Brain microvascular endothelial cell (primary cell): ENCODE measurements at regions not wholly inside any gene's neighbourhood (a gene's known extent, or its start where the extent isn't known, plus 50 kb on each side); places are given as distances from the start of the nearest gene placed in this dataset.
"Not testable (repeated sequence)": the region's sequence is repeated elsewhere in the genome, so short reads cannot be mapped to it uniquely, and the experiment has no call there.

ENCODE experiments used
- DNase-seq: peaks from one replicate; pipeline ENCODE4 v3.0.0-alpha.2; 2020
- H3K27ac ChIP-seq: fragments of 250-450 bp; sonication (Bioruptor Pico); 2 replicates; pipeline ENCODE4 v1.5.1; 2020; ENCODE audit warnings: mild to moderate bottlenecking, moderate library complexity
- H3K27me3 ChIP-seq: fragments of 250-450 bp; sonication (Bioruptor Pico); replicated peaks from 2 replicates; pipeline ENCODE4 v1.5.1; 2020; ENCODE audit warnings: mild to moderate bottlenecking
- H3K36me3 ChIP-seq: fragments of 250-450 bp; sonication (Bioruptor Pico); replicated peaks from 2 replicates; pipeline ENCODE4 v1.5.1; 2020; ENCODE audit warnings: mild to moderate bottlenecking
- H3K4me3 ChIP-seq: 2 replicates; pipeline ENCODE4 v1.5.1; 2011; ENCODE audit warnings: low read depth, mild to moderate bottlenecking, control low read depth, low read length, moderate library complexity
- in situ Hi-C: cut with HindIII; loops from 2 replicates; pipeline ENCODE4 v1.10.0; 2017; ENCODE audit warnings: low sequenced_read_pairs, low pct_ligation_motif_present
- TF ChIP-seq, protein P1 (sequence below): IDR thresholded peaks from 2 replicates; pipeline ENCODE4 v1.5.1; 2011; ENCODE audit warnings: low read depth, mild to moderate bottlenecking, moderate library complexity, low read length, control low read depth, inconsistent platforms; ENCODE audit errors: missing control alignments

DNA sequence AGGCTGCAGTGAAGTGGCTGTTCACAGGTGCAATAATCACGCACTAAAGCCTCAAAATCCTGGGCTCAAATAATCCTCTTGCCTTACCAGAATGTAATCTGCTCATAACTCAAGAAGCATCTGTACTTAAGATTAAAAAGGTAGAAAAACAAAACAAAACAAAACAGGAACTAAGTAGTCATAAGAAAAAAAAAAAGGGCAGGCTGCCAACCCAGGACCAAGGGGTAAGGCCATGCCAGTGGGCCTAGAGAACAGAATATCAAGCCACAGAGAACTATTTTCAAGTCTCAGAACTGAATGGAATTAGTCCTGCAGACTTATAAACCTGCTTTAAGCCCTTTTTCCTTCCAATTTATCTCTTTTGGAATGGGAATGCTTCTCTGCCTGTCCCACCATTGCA, 64.8 kb upstream of the TBC1D3K start:
- in situ Hi-C loops = no loop called here
- Histone ChIP-seq H3K27me3 (no peaks in the 10 kb centered on the region), H3K36me3 (no peaks in the 10 kb centered on the region), H3K27ac (no peak overlapping the region), H3K4me3 (no peak overlapping the region)
- no peak for DNase-seq
- TF ChIP-seq, protein P1, sequence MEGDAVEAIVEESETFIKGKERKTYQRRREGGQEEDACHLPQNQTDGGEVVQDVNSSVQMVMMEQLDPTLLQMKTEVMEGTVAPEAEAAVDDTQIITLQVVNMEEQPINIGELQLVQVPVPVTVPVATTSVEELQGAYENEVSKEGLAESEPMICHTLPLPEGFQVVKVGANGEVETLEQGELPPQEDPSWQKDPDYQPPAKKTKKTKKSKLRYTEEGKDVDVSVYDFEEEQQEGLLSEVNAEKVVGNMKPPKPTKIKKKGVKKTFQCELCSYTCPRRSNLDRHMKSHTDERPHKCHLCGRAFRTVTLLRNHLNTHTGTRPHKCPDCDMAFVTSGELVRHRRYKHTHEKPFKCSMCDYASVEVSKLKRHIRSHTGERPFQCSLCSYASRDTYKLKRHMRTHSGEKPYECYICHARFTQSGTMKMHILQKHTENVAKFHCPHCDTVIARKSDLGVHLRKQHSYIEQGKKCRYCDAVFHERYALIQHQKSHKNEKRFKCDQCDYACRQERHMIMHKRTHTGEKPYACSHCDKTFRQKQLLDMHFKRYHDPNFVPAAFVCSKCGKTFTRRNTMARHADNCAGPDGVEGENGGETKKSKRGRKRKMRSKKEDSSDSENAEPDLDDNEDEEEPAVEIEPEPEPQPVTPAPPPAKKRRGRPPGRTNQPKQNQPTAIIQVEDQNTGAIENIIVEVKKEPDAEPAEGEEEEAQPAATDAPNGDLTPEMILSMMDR = no peak

DNA sequence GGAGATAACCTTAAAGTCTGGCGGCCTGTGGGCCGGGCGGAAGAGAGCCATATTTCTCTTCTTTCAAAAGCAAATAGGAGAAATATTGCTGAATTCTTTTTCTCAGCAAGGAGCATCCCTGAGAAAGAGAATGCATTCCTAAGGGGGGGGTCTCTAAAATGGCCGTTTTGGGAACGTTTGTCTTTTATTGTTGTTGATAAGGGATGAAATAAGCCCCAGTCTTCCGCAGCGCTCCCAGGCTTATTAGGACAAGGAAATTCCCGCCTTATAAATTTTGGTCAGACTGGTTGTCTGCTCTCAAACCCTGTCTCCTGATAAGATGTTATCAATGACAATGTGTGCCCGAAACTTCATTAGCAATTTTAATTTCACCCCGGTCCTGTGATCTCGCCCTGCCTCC, 65.8 kb upstream of the TBC1D3K start:
- DNase-seq, in situ Hi-C loops, H3K4me3 ChIP-seq, H3K27me3 ChIP-seq, H3K27ac ChIP-seq, H3K36me3 ChIP-seq: not testable (repeated sequence)

DNA sequence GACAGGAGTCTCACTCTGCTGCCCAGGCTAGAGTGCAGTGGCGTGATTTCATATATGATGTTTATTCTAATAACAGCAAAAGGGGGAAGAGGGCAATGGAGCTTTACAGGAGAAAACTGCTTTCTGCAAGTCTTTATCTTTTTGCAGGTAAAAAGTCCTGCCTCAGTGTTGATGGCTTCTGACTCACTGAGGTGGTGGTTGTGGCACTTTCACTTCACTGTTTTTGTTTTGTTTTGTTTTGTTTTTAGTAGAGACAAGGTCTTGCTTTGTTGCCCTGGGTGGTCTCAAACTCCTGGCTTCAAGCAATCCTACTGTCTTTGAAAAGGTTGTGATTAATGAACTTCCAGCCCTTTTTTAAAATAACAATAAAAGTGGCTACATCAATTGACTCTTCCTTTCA, 68.0 kb upstream of the TBC1D3K start:
- Histone ChIP-seq H3K27ac (no peak overlapping the region), H3K27me3 (no peaks in the 10 kb centered on the region), H3K4me3 (no peak overlapping the region), H3K36me3 (no peaks in the 10 kb centered on the region)
- TF ChIP-seq, protein P1 = no peak
- in situ Hi-C loops = no loop called here
- no peak for DNase-seq

DNA sequence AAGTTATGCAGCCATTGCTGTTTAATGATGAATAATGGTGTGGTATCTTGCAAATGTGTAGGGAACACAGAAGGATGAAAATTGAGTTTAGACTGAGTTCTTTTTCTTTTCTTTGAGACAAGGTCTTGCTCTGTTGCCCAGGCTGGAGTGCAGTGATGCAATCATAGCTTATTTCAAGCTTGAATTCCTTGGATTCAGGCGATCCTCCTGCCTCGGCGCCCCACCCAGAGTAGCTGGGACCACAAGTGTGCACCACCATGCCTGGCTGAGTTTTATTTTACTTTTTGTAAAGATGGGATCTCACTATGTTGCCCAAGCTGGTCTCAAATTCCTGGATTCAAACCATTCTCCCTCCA, 74.6 kb upstream of the TBC1D3K start:
- TF ChIP-seq, protein P1 = no peak
- peak overlapping the region; percentile 21 for H3K27ac ChIP-seq
- DNase-seq = no peak
- in situ Hi-C loops = no loop called here
- H3K27me3 ChIP-seq = no peaks in the 10 kb centered on the region
- no peaks in the 10 kb centered on the region for H3K36me3 ChIP-seq
- H3K4me3 ChIP-seq = no peak overlapping the region

DNA sequence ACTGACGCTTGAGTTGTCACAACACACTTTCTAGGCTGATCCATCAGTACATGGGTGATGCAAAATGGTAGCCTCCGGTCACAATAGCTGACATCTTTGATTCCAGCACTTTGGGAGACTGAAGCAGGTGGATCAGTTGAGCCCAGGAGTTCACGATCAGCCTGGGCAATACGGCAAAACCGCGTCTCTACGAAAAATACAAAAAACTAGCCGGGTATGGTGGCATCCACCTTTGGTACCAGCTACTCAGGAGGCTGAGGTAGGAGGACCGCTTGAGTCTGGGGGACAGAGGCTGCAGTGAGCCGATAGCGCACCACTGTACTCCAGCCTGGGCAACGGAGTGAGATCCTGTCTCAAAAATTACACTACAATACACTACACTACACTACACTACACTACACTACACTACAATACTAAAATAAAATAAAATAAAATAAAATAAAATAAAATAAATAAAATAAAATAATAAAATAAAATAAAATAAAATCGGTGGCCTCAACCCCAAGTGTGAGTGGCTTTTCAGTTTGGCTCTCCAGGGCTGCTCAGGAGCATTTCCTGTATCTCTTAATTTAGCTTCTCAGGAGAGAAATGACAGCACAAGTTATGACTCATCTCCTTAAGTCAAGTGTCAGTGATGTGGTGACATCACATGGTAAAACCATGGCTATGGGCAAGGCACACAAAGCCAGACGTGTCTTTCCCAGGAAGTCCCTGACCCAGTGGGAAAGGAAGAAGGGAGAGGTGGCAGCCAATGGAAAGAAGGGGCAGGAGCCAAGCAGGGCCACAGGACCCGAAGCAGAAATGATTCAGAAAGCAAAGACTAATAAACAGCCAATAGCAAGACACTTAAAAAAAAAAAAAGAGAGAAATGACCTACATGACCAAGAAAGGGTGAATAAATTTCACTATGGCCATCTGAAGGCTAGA, 75.3 kb upstream of the TBC1D3K start:
- TF ChIP-seq, protein P1 = no peak
- Histone ChIP-seq H3K36me3 (no peaks in the 10 kb centered on the region), H3K27ac (peak overlapping the region; percentile 21), H3K27me3 (no peaks in the 10 kb centered on the region), H3K4me3 (no peak overlapping the region)
- DNase-seq = peak; percentile 85
- in situ Hi-C loops = no loop called here

DNA sequence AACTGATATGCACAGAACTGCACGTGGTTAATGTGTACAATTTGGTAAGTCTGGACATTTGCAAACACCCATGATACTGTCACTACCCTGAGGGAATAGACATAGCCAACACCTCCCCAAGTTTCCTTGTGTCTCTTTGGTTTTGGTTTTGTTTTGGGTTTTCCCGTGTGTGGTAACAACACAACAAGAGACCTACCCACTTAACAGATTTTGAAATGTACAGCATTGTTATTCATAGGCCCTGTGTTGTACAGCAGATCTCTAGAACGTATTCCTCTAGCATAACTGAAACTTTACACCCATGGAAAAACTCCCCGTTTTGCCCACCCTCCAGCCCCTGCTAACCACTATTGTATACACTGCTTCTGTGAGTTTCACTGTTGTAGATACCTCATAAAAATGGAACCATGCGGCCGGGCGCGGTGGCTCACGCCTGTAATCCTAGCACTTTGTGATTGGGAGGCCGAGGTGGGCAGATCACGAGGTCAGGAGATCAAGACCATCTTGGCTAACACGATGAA, 76.3 kb upstream of the TBC1D3K start:
- no peaks in the 10 kb centered on the region for H3K27me3 ChIP-seq
- no peak overlapping the region for H3K4me3 ChIP-seq
- no peaks in the 10 kb centered on the region for H3K36me3 ChIP-seq
- H3K27ac ChIP-seq = no peak overlapping the region
- in situ Hi-C loops = no loop called here
- TF ChIP-seq, protein P1 = no peak
- no peak for DNase-seq
